ENCODE measurements at regions not wholly inside any gene's neighbourhood (a gene's known extent, or its start where the extent isn't known, plus 50 kb on each side); places are given as distances from the start of the nearest gene placed in this dataset.

DNA sequence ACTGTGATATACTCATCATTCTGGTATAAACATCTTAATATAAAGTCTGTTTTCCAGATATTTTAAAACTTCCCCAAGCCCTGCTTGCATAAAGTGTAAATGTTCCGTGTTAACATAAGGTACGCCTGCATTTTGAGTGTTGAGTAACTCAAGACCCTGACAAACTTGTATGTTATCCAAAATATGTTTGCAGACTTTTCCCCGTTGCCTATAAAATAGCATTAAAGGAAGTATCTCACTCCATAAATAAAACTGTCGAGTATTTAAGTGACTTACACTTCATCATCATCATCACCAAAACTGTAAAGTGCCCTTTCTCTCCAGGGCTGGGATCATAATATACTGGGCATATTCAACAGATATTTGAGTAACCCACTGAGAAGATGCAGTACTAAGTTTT lies 64.6 kb upstream of the TSPAN8 start:
- TF ChIP-seq, protein P1, sequence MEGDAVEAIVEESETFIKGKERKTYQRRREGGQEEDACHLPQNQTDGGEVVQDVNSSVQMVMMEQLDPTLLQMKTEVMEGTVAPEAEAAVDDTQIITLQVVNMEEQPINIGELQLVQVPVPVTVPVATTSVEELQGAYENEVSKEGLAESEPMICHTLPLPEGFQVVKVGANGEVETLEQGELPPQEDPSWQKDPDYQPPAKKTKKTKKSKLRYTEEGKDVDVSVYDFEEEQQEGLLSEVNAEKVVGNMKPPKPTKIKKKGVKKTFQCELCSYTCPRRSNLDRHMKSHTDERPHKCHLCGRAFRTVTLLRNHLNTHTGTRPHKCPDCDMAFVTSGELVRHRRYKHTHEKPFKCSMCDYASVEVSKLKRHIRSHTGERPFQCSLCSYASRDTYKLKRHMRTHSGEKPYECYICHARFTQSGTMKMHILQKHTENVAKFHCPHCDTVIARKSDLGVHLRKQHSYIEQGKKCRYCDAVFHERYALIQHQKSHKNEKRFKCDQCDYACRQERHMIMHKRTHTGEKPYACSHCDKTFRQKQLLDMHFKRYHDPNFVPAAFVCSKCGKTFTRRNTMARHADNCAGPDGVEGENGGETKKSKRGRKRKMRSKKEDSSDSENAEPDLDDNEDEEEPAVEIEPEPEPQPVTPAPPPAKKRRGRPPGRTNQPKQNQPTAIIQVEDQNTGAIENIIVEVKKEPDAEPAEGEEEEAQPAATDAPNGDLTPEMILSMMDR (IDR thresholded peaks at IDR 0.05) = no peak
- TF ChIP-seq POLR2AphosphoS5 (IDR thresholded peaks at IDR 0.05) (no peak), EP300 (IDR thresholded peaks at IDR 0.05) (no peak), POLR2A (IDR thresholded peaks at IDR 0.05) (no peak)
- 83 to 84% methylated on average over 4 of the region's 4 CpGs for WGBS, 2 donors (ENCODE audit: low coverage in 1 of 2)
- Histone ChIP-seq H3K4me1 (no peaks in the 10 kb centered on the region), H3K36me3 (no peaks in the 10 kb centered on the region), H3K4me3 (no peak overlapping the region), H3K27me3 (no peaks in the 10 kb centered on the region), H3K27ac (no peak overlapping the region), H3K9me3 (no peaks in the 10 kb centered on the region)
- no peak for ATAC-seq

DNA sequence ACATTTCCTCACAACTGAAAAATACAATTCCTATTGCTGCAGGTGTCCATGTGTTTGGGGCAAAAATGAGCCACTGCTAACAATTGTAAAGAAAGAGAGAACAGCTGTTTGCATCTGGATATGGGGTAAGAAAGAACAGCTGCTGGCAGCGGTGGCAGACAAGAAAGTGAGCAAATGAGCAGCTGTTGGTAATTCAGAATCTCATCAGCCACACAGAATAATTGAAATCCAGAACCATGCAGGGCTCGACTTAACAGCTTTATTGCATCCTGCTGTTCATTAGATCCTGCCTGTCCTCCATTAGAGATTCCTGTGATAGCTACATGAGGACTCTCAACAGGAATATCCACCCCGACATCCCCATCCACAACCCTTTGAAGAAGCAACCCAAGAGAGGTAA lies 62.5 kb upstream of the TSPAN8 start:
- no peaks in the 10 kb centered on the region for H3K27me3 ChIP-seq
- H3K36me3 ChIP-seq = no peaks in the 10 kb centered on the region
- H3K9me3 ChIP-seq = no peaks in the 10 kb centered on the region
- TF ChIP-seq EP300 (IDR thresholded peaks at IDR 0.05) (no peak), POLR2A (IDR thresholded peaks at IDR 0.05) (no peak), POLR2AphosphoS5 (IDR thresholded peaks at IDR 0.05) (no peak)
- TF ChIP-seq, protein P1 (IDR thresholded peaks at IDR 0.05) = no peak
- ATAC-seq = no peak
- 44 to 53% methylated on average over 2 to 3 of the region's 3 CpGs for WGBS, 2 donors (ENCODE audit: low coverage in 1 of 2)
- no peak overlapping the region for H3K27ac ChIP-seq
- no peak overlapping the region for H3K4me3 ChIP-seq
- H3K4me1 ChIP-seq = no peaks in the 10 kb centered on the region

DNA sequence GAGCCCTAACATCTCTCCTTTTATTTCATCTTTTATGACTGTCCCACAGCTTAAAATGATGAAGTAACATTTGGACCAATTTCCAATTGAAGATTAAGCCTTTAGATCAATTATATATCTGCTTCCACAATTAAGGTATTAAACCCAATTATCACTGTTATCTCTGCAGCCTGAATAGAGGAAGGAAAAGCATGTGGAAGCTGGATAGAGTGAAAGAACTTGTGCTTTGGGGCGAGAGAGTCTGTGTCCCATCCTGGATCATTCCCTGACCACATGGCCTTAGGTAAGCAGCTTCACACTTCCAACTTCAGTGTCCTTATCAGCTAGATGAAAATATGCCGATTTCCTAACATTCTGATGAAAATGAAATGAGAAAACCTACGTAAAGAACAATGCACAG lies 61.4 kb upstream of the TSPAN8 start:
- Histone ChIP-seq H3K4me3 (no peak overlapping the region), H3K27ac (no peak overlapping the region), H3K9me3 (no peaks in the 10 kb centered on the region), H3K27me3 (no peaks in the 10 kb centered on the region), H3K36me3 (no peaks in the 10 kb centered on the region), H3K4me1 (no peaks in the 10 kb centered on the region)
- WGBS, 2 donors (ENCODE audit: low coverage in 1 of 2) = 59 to 61% methylated on average over 2 to 3 of the region's 3 CpGs
- TF ChIP-seq POLR2A (IDR thresholded peaks at IDR 0.05) = no peak
- TF ChIP-seq POLR2AphosphoS5 (IDR thresholded peaks at IDR 0.05) = no peak
- TF ChIP-seq, protein P1 (IDR thresholded peaks at IDR 0.05) = no peak
- no peak for TF ChIP-seq EP300 (IDR thresholded peaks at IDR 0.05)
- no peak for ATAC-seq

DNA sequence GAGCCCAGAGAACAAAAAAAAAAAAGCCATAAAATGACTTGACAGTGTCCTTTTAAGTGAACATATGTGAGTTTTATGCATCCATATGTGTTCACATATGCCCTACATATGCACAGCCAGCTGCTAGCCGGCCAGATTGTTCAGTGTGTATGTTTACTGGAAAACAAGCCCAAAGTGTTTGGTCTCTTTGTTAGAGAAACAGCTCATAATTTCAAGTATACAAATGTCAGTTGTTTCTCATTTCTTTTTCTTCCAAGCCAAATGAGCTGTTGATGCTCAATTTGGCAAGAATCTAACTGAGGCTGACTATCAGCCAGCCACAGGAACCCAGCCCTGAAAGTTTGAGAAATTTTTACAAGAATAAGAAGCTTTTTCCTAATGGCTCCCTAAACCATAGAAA lies 60.8 kb upstream of the TSPAN8 start:
- 50 to 60% methylated on average over 1 of the region's 1 CpG for WGBS, 2 donors (ENCODE audit: low coverage in 1 of 2)
- H3K9me3 ChIP-seq = no peaks in the 10 kb centered on the region
- no peak overlapping the region for H3K4me3 ChIP-seq
- no peak for TF ChIP-seq EP300 (IDR thresholded peaks at IDR 0.05)
- no peak for TF ChIP-seq POLR2AphosphoS5 (IDR thresholded peaks at IDR 0.05)
- no peak for TF ChIP-seq POLR2A (IDR thresholded peaks at IDR 0.05)
- TF ChIP-seq, protein P1 (IDR thresholded peaks at IDR 0.05) = no peak
- no peaks in the 10 kb centered on the region for H3K36me3 ChIP-seq
- no peaks in the 10 kb centered on the region for H3K4me1 ChIP-seq
- ATAC-seq = no peak
- H3K27ac ChIP-seq = no peak overlapping the region
- no peaks in the 10 kb centered on the region for H3K27me3 ChIP-seq

DNA sequence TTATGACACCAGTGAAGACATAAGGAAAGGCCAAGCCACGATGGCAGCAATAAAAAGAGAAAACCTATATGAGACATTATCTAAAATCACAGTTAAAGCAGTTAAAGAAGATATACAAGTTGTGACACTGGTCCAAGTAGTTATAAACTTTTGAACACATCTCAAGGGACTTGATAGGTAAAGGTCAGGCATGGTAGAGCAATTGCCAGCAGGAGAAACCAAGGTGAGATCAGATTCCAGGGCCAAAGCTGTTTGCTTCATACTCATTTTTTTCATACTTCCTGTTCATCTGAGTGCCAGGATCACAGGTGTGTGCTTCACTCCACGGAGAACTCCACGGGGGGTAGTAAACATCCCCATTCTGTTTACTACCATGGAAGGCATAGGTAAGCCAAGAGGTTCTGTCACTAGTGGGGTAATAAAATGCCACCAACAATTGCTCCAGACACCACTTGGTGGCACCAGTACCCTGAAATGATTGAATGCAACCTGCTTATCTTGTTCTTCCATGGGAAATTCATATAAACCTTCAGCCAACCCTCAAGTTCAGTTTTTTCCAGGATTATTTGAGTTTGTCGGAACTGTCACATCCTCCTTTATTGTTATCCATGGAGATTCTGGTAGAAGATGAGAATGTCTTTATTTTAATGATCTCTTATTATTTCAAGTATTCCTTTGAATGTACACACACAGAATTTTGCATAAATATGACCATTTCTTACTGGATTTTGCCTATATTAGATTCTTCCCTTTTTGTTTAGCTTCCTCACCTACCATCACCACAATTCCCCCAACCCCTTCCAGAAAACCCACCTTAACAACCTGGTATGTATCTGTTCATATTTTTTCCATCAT lies 59.2 kb upstream of the TSPAN8 start:
- WGBS, 2 donors (ENCODE audit: low coverage in 1 of 2) = 63 to 81% methylated on average over 4 of the region's 4 CpGs
- H3K36me3 ChIP-seq = no peaks in the 10 kb centered on the region
- H3K4me3 ChIP-seq = no peak overlapping the region
- H3K9me3 ChIP-seq = no peaks in the 10 kb centered on the region
- no peaks in the 10 kb centered on the region for H3K4me1 ChIP-seq
- no peak for TF ChIP-seq POLR2A (IDR thresholded peaks at IDR 0.05)
- TF ChIP-seq, protein P1 (IDR thresholded peaks at IDR 0.05) = peak in 1 of 4 experiments; percentile 16
- H3K27me3 ChIP-seq = no peaks in the 10 kb centered on the region
- no peak overlapping the region for H3K27ac ChIP-seq
- no peak for ATAC-seq

Measured in gastroesophageal sphincter (tissue), 4 donors.